GM19438 (cell line): ENCODE measurements at regions not wholly inside any gene's neighbourhood (a gene's known extent, or its start where the extent isn't known, plus 50 kb on each side); places are given as distances from the start of the nearest gene placed in this dataset.

Experiments used
- ATAC-seq: cut with Tn5 transposase; IDR thresholded peaks from one replicate; pipeline ENCODE4 v1.9.1; 2021; ENCODE audit warnings: low read depth; ENCODE audit not compliant: unreplicated experiment

- ATAC-seq = peak; percentile 83
These were observed 143.0 kb upstream of the ADRA1B start for GRCh38 chr5:159773062-159773924.

GRCh38 chr5:159774476-159775031 is 141.7 kb upstream of the ADRA1B start:
- ATAC-seq = no peak

- ATAC-seq = no peak
These were observed 140.4 kb upstream of the ADRA1B start for GRCh38 chr5:159775890-159776289.

- ATAC-seq = no peak
These were observed 139.1 kb upstream of the ADRA1B start for GRCh38 chr5:159777049-159777660.

- ATAC-seq = no peak
These were observed 136.8 kb upstream of the ADRA1B start for GRCh38 chr5:159779481-159779880.

- no peak for ATAC-seq
These were observed 136.0 kb upstream of the ADRA1B start for GRCh38 chr5:159780246-159780645.

GRCh38 chr5:159781626-159782157 is 134.6 kb upstream of the ADRA1B start:
- ATAC-seq = no peak

GRCh38 chr5:159782197-159782994 is 133.9 kb upstream of the ADRA1B start:
- no peak for ATAC-seq

- no peak for ATAC-seq
These were observed 133.3 kb upstream of the ADRA1B start for GRCh38 chr5:159782995-159783300.

- no peak for ATAC-seq
These were observed 132.5 kb upstream of the ADRA1B start for GRCh38 chr5:159783726-159784247.

GRCh38 chr5:159784993-159785392 is 131.3 kb upstream of the ADRA1B start:
- no peak for ATAC-seq

GRCh38 chr5:159785656-159786055 is 130.6 kb upstream of the ADRA1B start:
- no peak for ATAC-seq

GRCh38 chr5:159786201-159786600 is 130.1 kb upstream of the ADRA1B start:
- ATAC-seq = no peak

GRCh38 chr5:159786901-159787691 is 129.2 kb upstream of the ADRA1B start:
- no peak for ATAC-seq

GRCh38 chr5:159787837-159788236 is 128.4 kb upstream of the ADRA1B start:
- ATAC-seq = no peak

- ATAC-seq = no peak
These were observed 127.4 kb upstream of the ADRA1B start for GRCh38 chr5:159788835-159789331.

GRCh38 chr5:159792180-159792579 is 124.1 kb upstream of the ADRA1B start:
- no peak for ATAC-seq

- ATAC-seq = no peak
These were observed 118.9 kb upstream of the ADRA1B start for GRCh38 chr5:159797261-159797970.

- no peak for ATAC-seq
These were observed 116.6 kb upstream of the ADRA1B start for GRCh38 chr5:159799701-159800100.
